ENCODE measurements at regions not wholly inside any gene's neighbourhood (a gene's known extent, or its start where the extent isn't known, plus 50 kb on each side); places are given as distances from the start of the nearest gene placed in this dataset.

DNA sequence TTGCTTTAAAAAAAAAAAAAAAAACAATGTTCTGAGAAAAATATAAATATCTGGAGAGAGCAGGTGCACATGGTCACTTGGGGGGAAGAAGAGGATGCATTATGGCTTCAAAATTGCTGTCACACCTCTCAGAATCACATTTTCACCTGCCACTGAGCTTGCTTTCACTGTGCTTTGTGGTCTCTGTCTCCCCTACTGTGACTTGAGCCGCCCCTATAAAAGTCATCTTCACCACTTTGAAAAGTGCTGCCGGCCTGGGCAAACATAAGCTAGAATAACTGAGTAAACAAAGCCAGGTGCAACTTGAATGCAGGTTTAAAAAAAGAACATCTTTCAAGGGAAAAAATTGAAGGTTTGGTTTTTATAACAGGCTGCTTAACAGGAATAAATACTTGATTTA, 368.1 kb upstream of the GRIA1 start:
- TF ChIP-seq, protein P1, sequence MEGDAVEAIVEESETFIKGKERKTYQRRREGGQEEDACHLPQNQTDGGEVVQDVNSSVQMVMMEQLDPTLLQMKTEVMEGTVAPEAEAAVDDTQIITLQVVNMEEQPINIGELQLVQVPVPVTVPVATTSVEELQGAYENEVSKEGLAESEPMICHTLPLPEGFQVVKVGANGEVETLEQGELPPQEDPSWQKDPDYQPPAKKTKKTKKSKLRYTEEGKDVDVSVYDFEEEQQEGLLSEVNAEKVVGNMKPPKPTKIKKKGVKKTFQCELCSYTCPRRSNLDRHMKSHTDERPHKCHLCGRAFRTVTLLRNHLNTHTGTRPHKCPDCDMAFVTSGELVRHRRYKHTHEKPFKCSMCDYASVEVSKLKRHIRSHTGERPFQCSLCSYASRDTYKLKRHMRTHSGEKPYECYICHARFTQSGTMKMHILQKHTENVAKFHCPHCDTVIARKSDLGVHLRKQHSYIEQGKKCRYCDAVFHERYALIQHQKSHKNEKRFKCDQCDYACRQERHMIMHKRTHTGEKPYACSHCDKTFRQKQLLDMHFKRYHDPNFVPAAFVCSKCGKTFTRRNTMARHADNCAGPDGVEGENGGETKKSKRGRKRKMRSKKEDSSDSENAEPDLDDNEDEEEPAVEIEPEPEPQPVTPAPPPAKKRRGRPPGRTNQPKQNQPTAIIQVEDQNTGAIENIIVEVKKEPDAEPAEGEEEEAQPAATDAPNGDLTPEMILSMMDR (IDR thresholded peaks at IDR 0.05; ENCODE audit: borderline replicate concordance, extremely low read depth, low read length, poor library complexity, severe bottlenecking), result no peak
- TF ChIP-seq EZH2 (IDR thresholded peaks at IDR 0.05; ENCODE audit: borderline replicate concordance, low read depth, low read length, severe bottlenecking), result no peak

All from DND-41 (cell line).